AG10803 (cell line): ENCODE measurements at regions not wholly inside any gene's neighbourhood (a gene's known extent, or its start where the extent isn't known, plus 50 kb on each side); places are given as distances from the start of the nearest gene placed in this dataset.

Experiments
- DNase-seq: peaks from one replicate; pipeline ENCODE4 v3.0.0; 2010; ENCODE audit warnings: low read depth
- H3K4me3 ChIP-seq: 2 replicates; pipeline ENCODE4 v1.5.1; 2011; ENCODE audit warnings: mild to moderate bottlenecking, low read length, control low read depth
- TF ChIP-seq, protein P1 (sequence below): conservative IDR thresholded peaks from 2 replicates; pipeline ENCODE4 v1.5.1; 2011; ENCODE audit warnings: mild to moderate bottlenecking, low read length, control low read depth, inconsistent platforms

GRCh38 chr1:43069461-43070050, 102.5 kb downstream of the EBNA1BP2 start:
- TF ChIP-seq, protein P1, sequence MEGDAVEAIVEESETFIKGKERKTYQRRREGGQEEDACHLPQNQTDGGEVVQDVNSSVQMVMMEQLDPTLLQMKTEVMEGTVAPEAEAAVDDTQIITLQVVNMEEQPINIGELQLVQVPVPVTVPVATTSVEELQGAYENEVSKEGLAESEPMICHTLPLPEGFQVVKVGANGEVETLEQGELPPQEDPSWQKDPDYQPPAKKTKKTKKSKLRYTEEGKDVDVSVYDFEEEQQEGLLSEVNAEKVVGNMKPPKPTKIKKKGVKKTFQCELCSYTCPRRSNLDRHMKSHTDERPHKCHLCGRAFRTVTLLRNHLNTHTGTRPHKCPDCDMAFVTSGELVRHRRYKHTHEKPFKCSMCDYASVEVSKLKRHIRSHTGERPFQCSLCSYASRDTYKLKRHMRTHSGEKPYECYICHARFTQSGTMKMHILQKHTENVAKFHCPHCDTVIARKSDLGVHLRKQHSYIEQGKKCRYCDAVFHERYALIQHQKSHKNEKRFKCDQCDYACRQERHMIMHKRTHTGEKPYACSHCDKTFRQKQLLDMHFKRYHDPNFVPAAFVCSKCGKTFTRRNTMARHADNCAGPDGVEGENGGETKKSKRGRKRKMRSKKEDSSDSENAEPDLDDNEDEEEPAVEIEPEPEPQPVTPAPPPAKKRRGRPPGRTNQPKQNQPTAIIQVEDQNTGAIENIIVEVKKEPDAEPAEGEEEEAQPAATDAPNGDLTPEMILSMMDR, result no peak
- H3K4me3 ChIP-seq, result no peak overlapping the region
- DNase-seq, result no peak

GRCh38 chr1:43068911-43069310, 103.2 kb downstream of the EBNA1BP2 start:
- no peak for DNase-seq
- TF ChIP-seq, protein P1, result no peak

DNA sequence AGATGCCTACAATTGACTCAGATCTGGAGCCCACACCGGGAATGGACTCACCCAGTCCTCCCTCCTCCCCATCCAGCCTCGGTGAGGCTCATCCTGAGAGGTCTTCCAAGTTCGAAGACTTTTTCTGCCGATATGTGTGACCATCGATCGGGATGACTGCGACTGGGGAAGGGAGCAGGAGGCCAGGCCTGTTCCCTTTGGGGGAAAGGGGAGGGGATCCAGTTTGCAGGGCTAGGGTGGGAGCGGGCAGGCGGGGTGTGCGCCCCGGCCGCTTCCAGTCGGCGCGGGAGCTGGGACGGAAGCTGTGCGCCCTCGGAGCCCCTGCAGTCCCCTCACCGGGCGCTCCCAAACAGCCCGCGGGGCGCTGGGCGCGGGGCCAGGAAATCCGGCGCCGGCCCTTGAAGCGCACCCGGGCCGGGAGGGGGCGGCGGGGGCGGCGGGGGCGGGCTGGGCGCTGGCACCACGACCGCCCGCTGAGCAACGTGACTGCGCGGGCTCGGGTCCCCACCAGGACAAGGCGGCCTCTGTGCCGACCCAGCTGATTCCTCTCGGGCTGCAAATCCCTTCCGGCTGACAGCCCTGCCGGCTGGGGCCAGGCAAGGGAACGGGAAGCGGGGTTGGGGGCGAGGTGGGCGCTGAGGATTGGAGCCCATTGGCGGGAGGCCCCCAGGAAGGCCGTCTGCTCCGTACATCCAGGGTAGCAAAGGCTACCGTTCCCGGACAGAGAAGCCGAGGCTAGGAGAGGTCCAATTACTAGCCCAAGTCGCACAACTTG, 103.9 kb downstream of the EBNA1BP2 start:
- peak overlapping the region; percentile 40 for H3K4me3 ChIP-seq
- TF ChIP-seq, protein P1, result no peak
- DNase-seq, result no peak

More at GRCh38 chr1:43068911-43069310, 103.2 kb downstream of the EBNA1BP2 start:
- H3K4me3 ChIP-seq, result no peak overlapping the region

DNA sequence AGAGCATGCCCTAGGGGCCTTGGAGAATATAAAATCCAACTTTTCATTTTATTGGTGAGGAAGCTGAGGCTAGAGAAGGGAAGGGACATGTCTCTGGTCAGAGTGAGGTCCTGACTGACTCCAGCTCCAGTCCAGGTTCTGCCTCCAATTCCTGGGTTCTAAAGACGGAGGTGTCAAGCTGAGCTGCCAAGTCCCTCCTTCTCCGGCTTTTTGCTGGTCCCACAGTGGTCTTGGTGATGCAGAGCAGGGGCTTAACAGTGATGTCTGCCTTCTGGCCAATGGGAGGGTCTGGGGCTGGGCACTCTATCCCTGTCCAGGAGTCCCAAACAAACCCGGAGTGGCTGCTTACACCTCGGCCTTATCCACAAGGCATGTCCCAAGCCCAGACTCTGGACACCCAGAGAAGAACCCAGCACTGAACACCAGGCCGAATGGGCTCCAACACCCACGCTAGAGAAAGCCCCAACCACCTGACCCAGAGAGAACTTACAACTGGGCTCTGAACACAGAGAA, 104.8 kb downstream of the EBNA1BP2 start:
- no peak overlapping the region for H3K4me3 ChIP-seq
- no peak for DNase-seq
- TF ChIP-seq, protein P1, result no peak

DNA sequence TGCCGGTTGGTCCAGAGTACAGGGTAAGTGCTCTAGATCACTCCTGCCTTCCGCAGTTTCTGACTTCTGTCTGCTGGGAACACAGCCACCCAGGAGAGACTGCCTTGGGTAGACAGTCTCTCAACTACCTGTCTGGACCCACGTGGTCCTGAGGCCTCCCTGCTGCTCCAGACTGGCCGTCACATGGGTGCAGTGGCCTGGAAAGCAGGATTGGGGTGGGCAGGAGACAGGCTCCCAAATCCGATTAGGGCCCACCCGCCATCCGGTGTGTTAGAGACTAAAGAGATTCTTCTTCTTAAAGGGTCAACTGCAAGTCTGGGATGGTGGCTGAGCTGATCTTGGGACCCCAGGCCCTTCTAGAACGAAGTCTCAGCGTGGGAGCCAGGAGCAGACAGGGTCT, 105.5 kb downstream of the EBNA1BP2 start:
- TF ChIP-seq, protein P1, result no peak
- H3K4me3 ChIP-seq, result no peak overlapping the region
- DNase-seq, result no peak

DNA sequence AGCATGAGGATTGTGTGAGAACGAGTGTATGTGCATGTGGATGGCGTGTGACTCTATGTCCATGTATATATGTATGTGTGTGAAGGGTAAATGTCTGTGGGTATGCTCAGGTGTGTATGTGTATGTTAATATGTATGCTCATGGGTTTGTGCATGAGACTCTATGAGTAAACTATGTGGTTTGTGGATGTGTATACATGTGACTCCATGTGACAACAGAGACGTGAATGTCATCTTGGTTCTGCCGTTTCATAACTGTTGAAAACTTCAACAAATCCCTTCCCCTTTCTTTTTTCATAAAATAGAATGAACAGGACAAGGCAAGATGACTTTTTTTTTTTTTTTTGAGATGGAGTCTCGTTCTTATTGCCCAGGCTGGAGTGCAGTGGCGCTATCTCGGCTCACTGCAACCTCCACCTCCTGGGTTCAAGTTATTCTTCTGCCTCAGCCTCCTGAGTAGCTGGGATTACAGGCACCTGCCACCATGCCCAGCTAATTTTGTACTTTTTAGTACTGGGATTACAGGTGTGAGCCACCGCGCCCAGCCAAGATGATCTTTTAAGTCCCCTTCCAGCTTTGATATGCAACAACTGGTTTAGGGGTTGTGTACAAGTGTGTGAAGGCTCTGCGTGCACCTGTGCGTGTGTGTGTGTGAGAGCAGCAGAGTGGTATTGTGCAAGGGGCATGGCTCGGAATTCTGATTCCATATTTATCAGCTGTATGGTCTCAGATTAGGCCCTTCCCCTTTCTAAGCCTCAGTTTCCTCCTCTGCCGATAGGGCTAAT, 106.3 kb downstream of the EBNA1BP2 start:
- DNase-seq, result no peak
- H3K4me3 ChIP-seq, result no peak overlapping the region
- TF ChIP-seq, protein P1, result no peak
